ENCODE measurements at regions not wholly inside any gene's neighbourhood (a gene's known extent, or its start where the extent isn't known, plus 50 kb on each side); places are given as distances from the start of the nearest gene placed in this dataset.

GRCh38 chr4:186934841-186935443 is 211.3 kb upstream of the FAT1 start:
- Histone ChIP-seq H3K79me2 (ENCODE audit: insufficient read depth, low read length) (no peaks in the 10 kb centered on the region), H3K4me2 (ENCODE audit: low read depth, low read length, poor library complexity, severe bottlenecking) (no peak overlapping the region)

GRCh38 chr4:186935901-186936300 is 212.2 kb upstream of the FAT1 start:
- H2AFZ ChIP-seq (ENCODE audit: low read depth, low read length, severe bottlenecking), result no peak overlapping the region
- H3K4me3 ChIP-seq (ENCODE audit: insufficient read depth, low read length, poor library complexity, severe bottlenecking), result no peak overlapping the region
- no peak overlapping the region for H3K9ac ChIP-seq (ENCODE audit: low read length)
- H3K9me3 ChIP-seq (ENCODE audit: insufficient read depth, low read length), result no peaks in the 10 kb centered on the region
- no peaks in the 10 kb centered on the region for H3K27me3 ChIP-seq (ENCODE audit: low read length)
- H4K20me1 ChIP-seq (ENCODE audit: low read depth, low read length), result no peaks in the 10 kb centered on the region
- TF ChIP-seq EZH2phosphoT487 (conservative IDR thresholded peaks at IDR 0.05; ENCODE audit: low read length) (no peak), CTCF (IDR thresholded peaks at IDR 0.05; ENCODE audit: insufficient read depth, low read length, poor library complexity, severe bottlenecking) (no peak)
- H3K4me2 ChIP-seq (ENCODE audit: low read depth, low read length, poor library complexity, severe bottlenecking), result no peak overlapping the region
- no peaks in the 10 kb centered on the region for H3K9me2 ChIP-seq (replicated peaks; ENCODE audit: insufficient read depth, low read length)
- H3F3A ChIP-seq (ENCODE audit: insufficient read depth), result no peaks in the 10 kb centered on the region
- H3K79me2 ChIP-seq (ENCODE audit: insufficient read depth, low read length), result no peaks in the 10 kb centered on the region
- no peaks in the 10 kb centered on the region for H3K36me3 ChIP-seq (ENCODE audit: low read length)
- H3K27ac ChIP-seq (ENCODE audit: low read depth, low read length), result no peak overlapping the region

More at GRCh38 chr4:186934841-186935443, 211.3 kb upstream of the FAT1 start:
- Histone ChIP-seq H3K27ac (ENCODE audit: low read depth, low read length) (no peak overlapping the region), H3K27me3 (ENCODE audit: low read length) (no peaks in the 10 kb centered on the region), H3K9ac (ENCODE audit: low read length) (no peak overlapping the region), H2AFZ (ENCODE audit: low read depth, low read length, severe bottlenecking) (no peak overlapping the region), H3K9me2 (replicated peaks; ENCODE audit: insufficient read depth, low read length) (no peaks in the 10 kb centered on the region), H3F3A (ENCODE audit: insufficient read depth) (no peaks in the 10 kb centered on the region), H4K20me1 (ENCODE audit: low read depth, low read length) (no peaks in the 10 kb centered on the region), H3K36me3 (ENCODE audit: low read length) (no peaks in the 10 kb centered on the region), H3K4me3 (ENCODE audit: insufficient read depth, low read length, poor library complexity, severe bottlenecking) (no peak overlapping the region), H3K9me3 (ENCODE audit: insufficient read depth, low read length) (no peaks in the 10 kb centered on the region)
- TF ChIP-seq EZH2phosphoT487 (conservative IDR thresholded peaks at IDR 0.05; ENCODE audit: low read length) (no peak), CTCF (IDR thresholded peaks at IDR 0.05; ENCODE audit: insufficient read depth, low read length, poor library complexity, severe bottlenecking) (no peak)

- H3K9me3 ChIP-seq (ENCODE audit: insufficient read depth, low read length), result no peaks in the 10 kb centered on the region
- H3K9me2 ChIP-seq (replicated peaks; ENCODE audit: insufficient read depth, low read length), result no peaks in the 10 kb centered on the region
- no peak overlapping the region for H2AFZ ChIP-seq (ENCODE audit: low read depth, low read length, severe bottlenecking)
- H3K27me3 ChIP-seq (ENCODE audit: low read length), result no peaks in the 10 kb centered on the region
- H4K20me1 ChIP-seq (ENCODE audit: low read depth, low read length), result no peaks in the 10 kb centered on the region
- H3K27ac ChIP-seq (ENCODE audit: low read depth, low read length), result no peak overlapping the region
- H3K4me3 ChIP-seq (ENCODE audit: insufficient read depth, low read length, poor library complexity, severe bottlenecking), result no peak overlapping the region
- no peak for TF ChIP-seq CTCF (IDR thresholded peaks at IDR 0.05; ENCODE audit: insufficient read depth, low read length, poor library complexity, severe bottlenecking)
- TF ChIP-seq EZH2phosphoT487 (conservative IDR thresholded peaks at IDR 0.05; ENCODE audit: low read length), result no peak
- no peak overlapping the region for H3K9ac ChIP-seq (ENCODE audit: low read length)
- H3K79me2 ChIP-seq (ENCODE audit: insufficient read depth, low read length), result no peaks in the 10 kb centered on the region
- no peak overlapping the region for H3K4me2 ChIP-seq (ENCODE audit: low read depth, low read length, poor library complexity, severe bottlenecking)
- no peaks in the 10 kb centered on the region for H3F3A ChIP-seq (ENCODE audit: insufficient read depth)
- no peaks in the 10 kb centered on the region for H3K36me3 ChIP-seq (ENCODE audit: low read length)
These were observed 213.1 kb upstream of the FAT1 start for GRCh38 chr4:186936496-186937375.

Measured in SU-DHL-6 (cell line).